ENCODE measurements at regions not wholly inside any gene's neighbourhood (a gene's known extent, or its start where the extent isn't known, plus 50 kb on each side); places are given as distances from the start of the nearest gene placed in this dataset.

- TF ChIP-seq, protein P1, sequence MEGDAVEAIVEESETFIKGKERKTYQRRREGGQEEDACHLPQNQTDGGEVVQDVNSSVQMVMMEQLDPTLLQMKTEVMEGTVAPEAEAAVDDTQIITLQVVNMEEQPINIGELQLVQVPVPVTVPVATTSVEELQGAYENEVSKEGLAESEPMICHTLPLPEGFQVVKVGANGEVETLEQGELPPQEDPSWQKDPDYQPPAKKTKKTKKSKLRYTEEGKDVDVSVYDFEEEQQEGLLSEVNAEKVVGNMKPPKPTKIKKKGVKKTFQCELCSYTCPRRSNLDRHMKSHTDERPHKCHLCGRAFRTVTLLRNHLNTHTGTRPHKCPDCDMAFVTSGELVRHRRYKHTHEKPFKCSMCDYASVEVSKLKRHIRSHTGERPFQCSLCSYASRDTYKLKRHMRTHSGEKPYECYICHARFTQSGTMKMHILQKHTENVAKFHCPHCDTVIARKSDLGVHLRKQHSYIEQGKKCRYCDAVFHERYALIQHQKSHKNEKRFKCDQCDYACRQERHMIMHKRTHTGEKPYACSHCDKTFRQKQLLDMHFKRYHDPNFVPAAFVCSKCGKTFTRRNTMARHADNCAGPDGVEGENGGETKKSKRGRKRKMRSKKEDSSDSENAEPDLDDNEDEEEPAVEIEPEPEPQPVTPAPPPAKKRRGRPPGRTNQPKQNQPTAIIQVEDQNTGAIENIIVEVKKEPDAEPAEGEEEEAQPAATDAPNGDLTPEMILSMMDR (IDR thresholded peaks at IDR 0.05): no peak
- TF ChIP-seq POLR2A (IDR thresholded peaks at IDR 0.05): no peak
- no peak for TF ChIP-seq POLR2AphosphoS5 (IDR thresholded peaks at IDR 0.05)
Observed at GRCh38 chr1:222339376-222339947, 208.4 kb downstream of the HHIPL2 start.

Data from prostate gland (tissue), 2 donors.